ENCODE measurements at regions not wholly inside any gene's neighbourhood (a gene's known extent, or its start where the extent isn't known, plus 50 kb on each side); places are given as distances from the start of the nearest gene placed in this dataset.
"Not testable (repeated sequence)": the region's sequence is repeated elsewhere in the genome, so short reads cannot be mapped to it uniquely, and the experiment has no call there.

- Histone ChIP-seq H3K4me3 (no peak overlapping the region), H3K36me3 (no peaks in the 10 kb centered on the region), H3K27ac (no peak overlapping the region), H3K4me1 (no peaks in the 10 kb centered on the region), H3K9me3 (peaks cover 0 to 6% (median 0%) of the 10 kb centered on the region in 11 donors), H3K27me3 (peaks cover 0 to 26% (median 16%) of the 10 kb centered on the region in 7 donors)
- TF ChIP-seq CTCF (IDR thresholded peaks at IDR 0.05) = no peak
- intact Hi-C loops (cut with DNase I) = no loop called here
- DNase-seq (no peak), ATAC-seq (no peak)
- 0 to 2% methylated on average over 1 of the region's 1 CpG for WGBS, 2 donors
Measured at GRCh38 chr12:114152066-114152465, 185.9 kb upstream of the RBM19 start.

- H3K4me1 ChIP-seq; H3K4me3 ChIP-seq; intact Hi-C loops (cut with DNase I); DNase-seq; H3K36me3 ChIP-seq; H3K9me3 ChIP-seq; H3K27ac ChIP-seq; ATAC-seq: not testable (repeated sequence)
- peaks cover 0 to 38% (median 21%) of the 10 kb centered on the region in 7 donors for H3K27me3 ChIP-seq
Measured at GRCh38 chr12:114150584-114150983, 184.5 kb upstream of the RBM19 start.

GRCh38 chr12:114141921-114142564, 175.9 kb upstream of the RBM19 start:
- no peaks in the 10 kb centered on the region for H3K9me3 ChIP-seq
- TF ChIP-seq CTCF (IDR thresholded peaks at IDR 0.05) = no peak
- DNase-seq (no peak), ATAC-seq (no peak)
- H3K4me1 ChIP-seq = no peaks in the 10 kb centered on the region
- intact Hi-C loops (cut with DNase I) = no loop called here
- no peak overlapping the region for H3K4me3 ChIP-seq
- no peak overlapping the region for H3K27ac ChIP-seq
- H3K36me3 ChIP-seq = no peaks in the 10 kb centered on the region
- WGBS, 2 donors = 61 to 71% methylated on average over 4 of the region's 4 CpGs
- peaks cover 0 to 23% (median 6%) of the 10 kb centered on the region in 7 donors for H3K27me3 ChIP-seq

- Histone ChIP-seq H3K4me1 (no peaks in the 10 kb centered on the region), H3K36me3 (no peaks in the 10 kb centered on the region), H3K9me3 (no peaks in the 10 kb centered on the region), H3K27ac (no peak overlapping the region), H3K27me3 (peaks cover 0 to 16% (median 0%) of the 10 kb centered on the region in 7 donors), H3K4me3 (no peak overlapping the region)
- ATAC-seq (no peak), DNase-seq (no peak)
- no peak for TF ChIP-seq CTCF (IDR thresholded peaks at IDR 0.05)
- intact Hi-C loops (cut with DNase I) = no loop called here
Measured at GRCh38 chr12:114140576-114140975, 174.5 kb upstream of the RBM19 start.

GRCh38 chr12:114136631-114137030, 170.5 kb upstream of the RBM19 start:
- no peak for ATAC-seq
- peaks cover 0 to 7% (median 0%) of the 10 kb centered on the region in 9 donors for H3K4me1 ChIP-seq

More at GRCh38 chr12:114136631-114137030, 170.5 kb upstream of the RBM19 start:
- no peak for DNase-seq
- Histone ChIP-seq H3K27ac (no peak overlapping the region), H3K9me3 (no peaks in the 10 kb centered on the region), H3K27me3 (peaks cover 0 to 15% (median 3%) of the 10 kb centered on the region in 7 donors), H3K4me3 (no peak overlapping the region), H3K36me3 (no peaks in the 10 kb centered on the region)
- WGBS, 2 donors = 76 to 79% methylated on average over 3 of the region's 3 CpGs
- intact Hi-C loops (cut with DNase I) = no loop called here
- TF ChIP-seq CTCF (IDR thresholded peaks at IDR 0.05) = no peak
